ENCODE measurements at regions not wholly inside any gene's neighbourhood (a gene's known extent, or its start where the extent isn't known, plus 50 kb on each side); places are given as distances from the start of the nearest gene placed in this dataset.

- Mint-ChIP-seq H3K9me3 (ENCODE audit: low read depth) (peaks cover 24% of the 10 kb centered on the region), H3K36me3 (ENCODE audit: insufficient read depth) (no peaks in the 10 kb centered on the region), H3K4me3 (ENCODE audit: low read depth) (no peak overlapping the region), H3K4me1 (ENCODE audit: low read depth) (peaks cover 7% of the 10 kb centered on the region), H3K27me3 (no peaks in the 10 kb centered on the region), H3K27ac (no peak overlapping the region)
- DNase-seq (ENCODE audit: low spot score, unreplicated experiment): no peak
- TF ChIP-seq CTCF (IDR thresholded peaks at IDR 0.05; ENCODE audit: unreplicated experiment): no peak
Observed at GRCh38 chrX:40377684-40378083, 203.1 kb upstream of the ATP6AP2 start.

- H3K9me3 Mint-ChIP-seq (ENCODE audit: low read depth): peaks cover 27% of the 10 kb centered on the region
- no peak for TF ChIP-seq CTCF (IDR thresholded peaks at IDR 0.05; ENCODE audit: unreplicated experiment)
- H3K36me3 Mint-ChIP-seq (ENCODE audit: insufficient read depth): no peaks in the 10 kb centered on the region
- H3K4me3 Mint-ChIP-seq (ENCODE audit: low read depth): no peak overlapping the region
- no peak for DNase-seq (ENCODE audit: low spot score, unreplicated experiment)
- no peak overlapping the region for H3K27ac Mint-ChIP-seq
- no peaks in the 10 kb centered on the region for H3K27me3 Mint-ChIP-seq
- no peaks in the 10 kb centered on the region for H3K4me1 Mint-ChIP-seq (ENCODE audit: low read depth)
Observed at GRCh38 chrX:40374486-40374885, 206.3 kb upstream of the ATP6AP2 start.

- Mint-ChIP-seq H3K36me3 (ENCODE audit: insufficient read depth) (no peaks in the 10 kb centered on the region), H3K4me1 (ENCODE audit: low read depth) (no peaks in the 10 kb centered on the region), H3K4me3 (ENCODE audit: low read depth) (no peak overlapping the region), H3K27ac (no peak overlapping the region), H3K9me3 (ENCODE audit: low read depth) (peaks cover 21% of the 10 kb centered on the region), H3K27me3 (no peaks in the 10 kb centered on the region)
- no peak for DNase-seq (ENCODE audit: low spot score, unreplicated experiment)
- TF ChIP-seq CTCF (IDR thresholded peaks at IDR 0.05; ENCODE audit: unreplicated experiment): no peak
Observed at GRCh38 chrX:40373641-40374040, 207.1 kb upstream of the ATP6AP2 start.

GRCh38 chrX:40373025-40373424 is 207.7 kb upstream of the ATP6AP2 start:
- H3K9me3 Mint-ChIP-seq (ENCODE audit: low read depth): peaks cover 19% of the 10 kb centered on the region
- no peaks in the 10 kb centered on the region for H3K27me3 Mint-ChIP-seq
- H3K4me1 Mint-ChIP-seq (ENCODE audit: low read depth): no peaks in the 10 kb centered on the region
- TF ChIP-seq CTCF (IDR thresholded peaks at IDR 0.05; ENCODE audit: unreplicated experiment): no peak
- no peak overlapping the region for H3K27ac Mint-ChIP-seq
- no peaks in the 10 kb centered on the region for H3K36me3 Mint-ChIP-seq (ENCODE audit: insufficient read depth)
- H3K4me3 Mint-ChIP-seq (ENCODE audit: low read depth): no peak overlapping the region
- DNase-seq (ENCODE audit: low spot score, unreplicated experiment): no peak

GRCh38 chrX:40371376-40371775 is 209.4 kb upstream of the ATP6AP2 start:
- Mint-ChIP-seq H3K9me3 (ENCODE audit: low read depth) (peaks cover 17% of the 10 kb centered on the region), H3K27ac (no peak overlapping the region), H3K4me3 (ENCODE audit: low read depth) (no peak overlapping the region), H3K36me3 (ENCODE audit: insufficient read depth) (no peaks in the 10 kb centered on the region), H3K4me1 (ENCODE audit: low read depth) (no peaks in the 10 kb centered on the region), H3K27me3 (no peaks in the 10 kb centered on the region)
- TF ChIP-seq CTCF (IDR thresholded peaks at IDR 0.05; ENCODE audit: unreplicated experiment): no peak
- DNase-seq (ENCODE audit: low spot score, unreplicated experiment): no peak

Measured in progenitor cell of endocrine pancreas (in vitro differentiated cells).